Neural cell (in vitro differentiated cells): ENCODE measurements at regions not wholly inside any gene's neighbourhood (a gene's known extent, or its start where the extent isn't known, plus 50 kb on each side); places are given as distances from the start of the nearest gene placed in this dataset.

ENCODE experiments used
- EP300 ChIP-seq: fragments of 450-650 bp; conservative IDR thresholded peaks from 2 replicates; pipeline ENCODE4 v1.6.1; 2014; ENCODE audit warnings: antibody characterized with exemption, mild to moderate bottlenecking, moderate library complexity; ENCODE audit not compliant: poor library complexity, severe bottlenecking
- EZH2 ChIP-seq: fragments of 200-600, 300-800 bp; shearing (Covaris generic), sonication (generic); IDR thresholded peaks from 2 replicates; pipeline ENCODE4 v1.6.1; 2014; ENCODE audit warnings: antibody characterized with exemption, low read length, borderline replicate concordance, mild to moderate bottlenecking; ENCODE audit not compliant: insufficient read depth, poor library complexity, severe bottlenecking
- RAD21 ChIP-seq: fragments of 450-650 bp; conservative IDR thresholded peaks from 2 replicates; pipeline ENCODE4 v1.6.1; 2014; ENCODE audit warnings: antibody characterized with exemption, mild to moderate bottlenecking, moderate library complexity
- SMC3 ChIP-seq: fragments of 450-650 bp; conservative IDR thresholded peaks from 2 replicates; pipeline ENCODE4 v1.6.1; 2014; ENCODE audit warnings: antibody characterized with exemption, mild to moderate bottlenecking, moderate library complexity; ENCODE audit not compliant: poor library complexity
- TAF1 ChIP-seq: IDR thresholded peaks from 2 replicates; pipeline ENCODE4 v1.6.1; 2012; ENCODE audit warnings: low read depth
- TF ChIP-seq, protein P1 (sequence below): fragments of 450-650 bp; IDR thresholded peaks from 2 replicates; pipeline ENCODE4 v1.5.1; 2014; ENCODE audit warnings: antibody characterized with exemption, mild to moderate bottlenecking, moderate library complexity; ENCODE audit not compliant: poor library complexity, severe bottlenecking

DNA sequence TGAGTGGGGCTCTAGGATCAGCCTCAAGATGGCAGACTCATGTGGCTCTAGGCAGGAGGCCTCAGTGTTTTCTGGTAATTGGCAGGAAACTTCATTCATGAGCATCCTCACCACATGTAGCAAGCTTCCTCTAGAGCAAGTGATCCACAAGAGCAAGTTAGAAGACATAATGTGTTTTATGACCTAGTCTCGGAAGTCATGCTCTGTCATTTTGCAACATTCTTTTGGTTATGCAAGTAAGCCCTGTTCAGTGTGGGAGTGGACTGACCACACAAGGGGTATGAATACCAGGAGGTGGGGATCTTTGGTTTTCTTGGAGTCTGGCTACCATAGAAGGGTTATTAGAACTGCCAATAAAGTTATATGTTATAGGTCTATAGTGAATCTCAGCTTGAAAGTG lies 66.8 kb upstream of the STK39 start:
- TF ChIP-seq, protein P1, sequence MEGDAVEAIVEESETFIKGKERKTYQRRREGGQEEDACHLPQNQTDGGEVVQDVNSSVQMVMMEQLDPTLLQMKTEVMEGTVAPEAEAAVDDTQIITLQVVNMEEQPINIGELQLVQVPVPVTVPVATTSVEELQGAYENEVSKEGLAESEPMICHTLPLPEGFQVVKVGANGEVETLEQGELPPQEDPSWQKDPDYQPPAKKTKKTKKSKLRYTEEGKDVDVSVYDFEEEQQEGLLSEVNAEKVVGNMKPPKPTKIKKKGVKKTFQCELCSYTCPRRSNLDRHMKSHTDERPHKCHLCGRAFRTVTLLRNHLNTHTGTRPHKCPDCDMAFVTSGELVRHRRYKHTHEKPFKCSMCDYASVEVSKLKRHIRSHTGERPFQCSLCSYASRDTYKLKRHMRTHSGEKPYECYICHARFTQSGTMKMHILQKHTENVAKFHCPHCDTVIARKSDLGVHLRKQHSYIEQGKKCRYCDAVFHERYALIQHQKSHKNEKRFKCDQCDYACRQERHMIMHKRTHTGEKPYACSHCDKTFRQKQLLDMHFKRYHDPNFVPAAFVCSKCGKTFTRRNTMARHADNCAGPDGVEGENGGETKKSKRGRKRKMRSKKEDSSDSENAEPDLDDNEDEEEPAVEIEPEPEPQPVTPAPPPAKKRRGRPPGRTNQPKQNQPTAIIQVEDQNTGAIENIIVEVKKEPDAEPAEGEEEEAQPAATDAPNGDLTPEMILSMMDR: no peak
- TF ChIP-seq RAD21 (no peak), EZH2 (no peak), EP300 (no peak), TAF1 (no peak), SMC3 (no peak)
